ENCODE measurements at regions not wholly inside any gene's neighbourhood (a gene's known extent, or its start where the extent isn't known, plus 50 kb on each side); places are given as distances from the start of the nearest gene placed in this dataset.

DNA sequence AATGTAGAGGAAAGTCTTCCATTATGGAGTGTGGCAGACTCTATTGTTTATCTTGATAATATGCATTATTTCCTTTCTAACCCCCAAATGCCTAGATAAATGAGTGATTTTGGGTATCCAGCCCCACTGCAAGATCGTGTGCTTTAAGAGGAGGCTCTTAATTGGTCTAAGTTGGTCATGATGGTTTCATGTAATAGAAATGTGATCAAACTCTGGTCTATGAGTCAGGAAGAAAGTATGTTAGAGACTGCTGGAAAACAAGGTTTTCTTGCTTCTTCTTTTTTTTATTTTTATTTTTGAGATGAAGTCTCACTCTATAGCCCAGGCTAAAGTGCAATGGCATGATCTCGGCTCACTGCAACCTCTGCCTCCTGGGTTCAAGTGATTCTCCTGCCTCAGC is 344.5 kb upstream of the TNP1 start:
- H3K36me3 ChIP-seq (ENCODE audit: insufficient read depth, low read length) = no peaks in the 10 kb centered on the region
- no peak overlapping the region for H3K4me3 ChIP-seq
- TF ChIP-seq POLR2AphosphoS5 (IDR thresholded peaks at IDR 0.05; ENCODE audit: borderline replicate concordance, low read depth, low read length) (no peak), FOXP2 (optimal IDR thresholded peaks at IDR 0.05; ENCODE audit: control extremely low read depth, extremely low read length, insufficient read depth) (no peak)
- no peaks in the 10 kb centered on the region for H3K9me3 ChIP-seq (ENCODE audit: low read depth, low read length)
- H3K27ac ChIP-seq = no peak overlapping the region
- DNase-seq (ENCODE audit: low read depth, low spot score) = no peak
- H3K9ac ChIP-seq (ENCODE audit: insufficient read length) = no peak overlapping the region

- DNase-seq (ENCODE audit: low read depth, low spot score) = no peak
- Histone ChIP-seq H3K36me3 (ENCODE audit: insufficient read depth, low read length) (no peaks in the 10 kb centered on the region), H3K27ac (no peak overlapping the region), H3K9me3 (ENCODE audit: low read depth, low read length) (no peaks in the 10 kb centered on the region), H3K9ac (ENCODE audit: insufficient read length) (no peak overlapping the region), H3K4me3 (no peak overlapping the region)
- no peak for TF ChIP-seq POLR2AphosphoS5 (IDR thresholded peaks at IDR 0.05; ENCODE audit: borderline replicate concordance, low read depth, low read length)
- TF ChIP-seq EZH2 (IDR thresholded peaks at IDR 0.05) = no peak
- no peak for TF ChIP-seq FOXP2 (optimal IDR thresholded peaks at IDR 0.05; ENCODE audit: control extremely low read depth, extremely low read length, insufficient read depth)
Observed at GRCh38 chr2:217203086-217203485, 343.2 kb upstream of the TNP1 start.

- Histone ChIP-seq H3K27ac (no peak overlapping the region), H3K9me3 (ENCODE audit: low read depth, low read length) (no peaks in the 10 kb centered on the region), H3K9ac (ENCODE audit: insufficient read length) (no peak overlapping the region), H3K4me3 (no peak overlapping the region), H3K36me3 (ENCODE audit: insufficient read depth, low read length) (no peaks in the 10 kb centered on the region)
- TF ChIP-seq FOXP2 (optimal IDR thresholded peaks at IDR 0.05; ENCODE audit: control extremely low read depth, extremely low read length, insufficient read depth) (no peak), POLR2AphosphoS5 (IDR thresholded peaks at IDR 0.05; ENCODE audit: borderline replicate concordance, low read depth, low read length) (no peak), EZH2 (IDR thresholded peaks at IDR 0.05) (no peak)
- no peak for DNase-seq (ENCODE audit: low read depth, low spot score)
Observed at GRCh38 chr2:217199255-217199630, 339.4 kb upstream of the TNP1 start.

DNA sequence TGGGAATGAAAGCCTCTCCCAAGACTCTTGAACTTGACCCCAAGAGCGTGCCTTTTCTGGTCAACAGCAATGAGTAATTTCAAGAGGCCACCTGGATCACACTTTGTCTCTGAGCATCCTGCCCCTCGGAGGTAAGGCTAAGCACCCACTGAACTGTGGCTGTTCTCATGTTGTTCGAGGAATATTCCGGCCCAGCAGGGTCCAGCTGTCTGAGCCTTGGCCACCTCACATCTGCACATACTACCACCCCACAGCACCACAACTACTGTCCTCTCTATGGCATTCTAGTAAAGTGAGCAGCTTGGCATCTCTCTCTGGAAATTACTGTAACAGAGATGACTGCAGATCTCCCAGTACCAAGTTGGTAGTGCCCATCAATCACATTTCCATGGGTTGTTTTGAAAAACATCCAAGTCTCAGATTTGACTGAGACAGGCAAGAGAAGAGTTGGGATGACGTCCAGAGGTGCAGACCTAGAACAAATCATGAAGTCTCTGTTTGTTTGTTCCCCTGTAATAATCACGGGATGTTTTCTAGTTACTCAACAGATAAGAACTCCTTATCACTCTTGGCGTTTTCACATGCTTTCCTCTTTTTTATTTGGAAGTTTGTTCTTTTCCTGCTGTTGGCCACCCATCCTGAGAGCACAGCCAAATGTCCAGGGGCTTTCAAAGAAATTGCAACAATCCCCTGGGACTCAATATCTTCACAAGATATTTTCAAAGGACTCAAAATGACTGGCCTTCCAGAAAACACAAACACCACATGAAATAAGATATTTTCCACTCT is 336.0 kb upstream of the TNP1 start:
- no peak overlapping the region for H3K27ac ChIP-seq
- no peak for DNase-seq (ENCODE audit: low read depth, low spot score)
- no peak overlapping the region for H3K9ac ChIP-seq (ENCODE audit: insufficient read length)
- TF ChIP-seq POLR2AphosphoS5 (IDR thresholded peaks at IDR 0.05; ENCODE audit: borderline replicate concordance, low read depth, low read length) (no peak), EZH2 (IDR thresholded peaks at IDR 0.05) (no peak), FOXP2 (optimal IDR thresholded peaks at IDR 0.05; ENCODE audit: control extremely low read depth, extremely low read length, insufficient read depth) (no peak)
- no peaks in the 10 kb centered on the region for H3K9me3 ChIP-seq (ENCODE audit: low read depth, low read length)
- H3K36me3 ChIP-seq (ENCODE audit: insufficient read depth, low read length) = no peaks in the 10 kb centered on the region
- H3K4me3 ChIP-seq = no peak overlapping the region

DNA sequence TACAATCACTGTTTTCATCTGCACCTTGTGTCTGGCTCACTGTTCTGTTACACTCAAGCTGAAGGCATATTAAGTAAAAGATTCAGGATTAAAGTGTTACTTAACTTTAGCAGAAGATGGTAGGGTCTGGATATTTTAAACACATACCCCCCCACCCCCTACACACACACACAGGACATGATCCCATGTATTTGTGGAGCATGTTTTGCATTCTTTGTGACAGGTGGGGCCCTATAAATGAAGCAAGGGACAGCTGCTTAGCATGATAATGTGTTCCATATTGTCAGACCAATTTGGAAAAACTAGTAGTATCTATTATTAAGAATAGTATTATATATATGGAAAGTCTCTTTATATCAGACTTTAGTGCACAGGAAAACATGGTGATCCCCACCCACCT is 335.2 kb upstream of the TNP1 start:
- TF ChIP-seq POLR2AphosphoS5 (IDR thresholded peaks at IDR 0.05; ENCODE audit: borderline replicate concordance, low read depth, low read length) = no peak
- TF ChIP-seq EZH2 (IDR thresholded peaks at IDR 0.05) = no peak
- TF ChIP-seq FOXP2 (optimal IDR thresholded peaks at IDR 0.05; ENCODE audit: control extremely low read depth, extremely low read length, insufficient read depth) = no peak
- Histone ChIP-seq H3K4me3 (no peak overlapping the region), H3K9me3 (ENCODE audit: low read depth, low read length) (no peaks in the 10 kb centered on the region), H3K9ac (ENCODE audit: insufficient read length) (no peak overlapping the region), H3K27ac (no peak overlapping the region), H3K36me3 (ENCODE audit: insufficient read depth, low read length) (no peaks in the 10 kb centered on the region)
- no peak for DNase-seq (ENCODE audit: low read depth, low spot score)

- Histone ChIP-seq H3K9me3 (ENCODE audit: low read depth, low read length) (no peaks in the 10 kb centered on the region), H3K4me3 (no peak overlapping the region), H3K9ac (ENCODE audit: insufficient read length) (no peak overlapping the region), H3K36me3 (ENCODE audit: insufficient read depth, low read length) (no peaks in the 10 kb centered on the region), H3K27ac (no peak overlapping the region)
- no peak for DNase-seq (ENCODE audit: low read depth, low spot score)
- no peak for TF ChIP-seq FOXP2 (optimal IDR thresholded peaks at IDR 0.05; ENCODE audit: control extremely low read depth, extremely low read length, insufficient read depth)
Observed at GRCh38 chr2:217193431-217194340, 333.8 kb upstream of the TNP1 start.

DNA sequence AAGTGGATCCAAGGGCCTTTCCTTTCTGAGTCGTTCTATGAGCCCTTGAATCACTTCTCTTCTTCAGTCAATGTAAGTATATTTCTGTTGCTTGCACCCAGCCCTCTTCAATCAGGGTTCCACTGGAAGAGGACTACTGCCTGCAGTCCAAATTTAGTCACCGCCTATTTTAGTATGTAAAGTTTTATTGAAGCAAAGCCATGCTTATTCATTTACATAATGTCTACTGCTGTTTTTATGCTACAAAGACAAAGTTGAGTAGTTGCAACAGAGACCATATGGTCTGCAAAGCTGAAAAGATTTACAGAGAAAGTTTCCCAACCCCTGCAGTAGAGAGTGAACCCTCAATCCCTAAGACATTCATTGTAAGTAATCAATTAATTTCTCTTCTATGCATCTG is 332.5 kb upstream of the TNP1 start:
- TF ChIP-seq EZH2 (IDR thresholded peaks at IDR 0.05) = no peak
- TF ChIP-seq POLR2AphosphoS5 (IDR thresholded peaks at IDR 0.05; ENCODE audit: borderline replicate concordance, low read depth, low read length) = no peak
- TF ChIP-seq FOXP2 (optimal IDR thresholded peaks at IDR 0.05; ENCODE audit: control extremely low read depth, extremely low read length, insufficient read depth) = no peak
- Histone ChIP-seq H3K36me3 (ENCODE audit: insufficient read depth, low read length) (no peaks in the 10 kb centered on the region), H3K27ac (no peak overlapping the region), H3K9ac (ENCODE audit: insufficient read length) (no peak overlapping the region), H3K9me3 (ENCODE audit: low read depth, low read length) (no peaks in the 10 kb centered on the region), H3K4me3 (no peak overlapping the region)
- DNase-seq (ENCODE audit: low read depth, low spot score) = no peak

GRCh38 chr2:217189747-217190146 is 329.9 kb upstream of the TNP1 start:
- no peak overlapping the region for H3K4me3 ChIP-seq
- H3K36me3 ChIP-seq (ENCODE audit: insufficient read depth, low read length) = no peaks in the 10 kb centered on the region
- H3K9ac ChIP-seq (ENCODE audit: insufficient read length) = no peak overlapping the region
- TF ChIP-seq EZH2 (IDR thresholded peaks at IDR 0.05) = no peak
- no peak for TF ChIP-seq POLR2AphosphoS5 (IDR thresholded peaks at IDR 0.05; ENCODE audit: borderline replicate concordance, low read depth, low read length)
- TF ChIP-seq FOXP2 (optimal IDR thresholded peaks at IDR 0.05; ENCODE audit: control extremely low read depth, extremely low read length, insufficient read depth) = no peak
- no peak for DNase-seq (ENCODE audit: low read depth, low spot score)
- H3K9me3 ChIP-seq (ENCODE audit: low read depth, low read length) = no peaks in the 10 kb centered on the region
- H3K27ac ChIP-seq = no peak overlapping the region

Data from SK-N-MC (cell line).